Uterus (tissue), 2 donors: ENCODE measurements at regions not wholly inside any gene's neighbourhood (a gene's known extent, or its start where the extent isn't known, plus 50 kb on each side); places are given as distances from the start of the nearest gene placed in this dataset.

Experiments
- CTCF ChIP-seq, 4 experiments: fragments of 200-600 bp in 2 of 4; fragments of 450-650 bp in 2 of 4; sonication (generic) in 2 of 4; IDR thresholded peaks; one replicate each; pipeline ENCODE4 v1.5.1; 2016 to 2019; ENCODE audit warnings: antibody characterized with exemption in 4 of 4, mild to moderate bottlenecking in 2 of 4, moderate library complexity in 1 of 4
- POLR2A ChIP-seq, 2 donors: fragments of 450-650 bp; IDR thresholded peaks; one replicate each; pipeline ENCODE4 v1.6.1; 2016; ENCODE audit warnings: antibody characterized with exemption in 2 of 2, mild to moderate bottlenecking in 1 of 2, moderate library complexity in 1 of 2

GRCh38 chr6:1229808-1230207 is 82.1 kb upstream of the FOXQ1 start:
- no peak for TF ChIP-seq CTCF (IDR thresholded peaks at IDR 0.05)
- no peak for TF ChIP-seq POLR2A (IDR thresholded peaks at IDR 0.05)
